ENCODE measurements at regions not wholly inside any gene's neighbourhood (a gene's known extent, or its start where the extent isn't known, plus 50 kb on each side); places are given as distances from the start of the nearest gene placed in this dataset.

DNA sequence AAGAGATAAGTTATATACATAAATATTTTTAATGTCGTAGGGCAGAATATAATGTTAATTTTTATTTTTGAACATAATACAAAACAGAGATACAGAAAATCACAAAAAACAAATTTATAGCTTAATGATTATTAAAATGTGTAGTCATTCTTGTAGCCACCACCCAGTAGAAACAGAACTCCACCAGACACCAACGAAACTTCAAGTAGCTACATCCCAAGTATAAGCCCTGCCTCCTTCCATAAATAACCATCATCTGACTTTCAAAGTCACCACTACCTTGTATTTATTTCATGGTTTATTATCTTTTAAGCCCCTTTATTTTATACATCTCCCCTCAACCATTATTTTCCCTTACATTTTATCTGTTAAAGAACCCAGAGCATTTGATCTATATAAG lies 111.9 kb upstream of the ZWINT start:
- H2AFZ ChIP-seq, result no peak overlapping the region
- no peaks in the 10 kb centered on the region for H3K4me1 ChIP-seq (ENCODE audit: insufficient read depth)
- H3K9me2 ChIP-seq (replicated peaks; ENCODE audit: insufficient read depth), result no peaks in the 10 kb centered on the region
- H3K27ac ChIP-seq, result no peak overlapping the region
- no peaks in the 10 kb centered on the region for H4K20me1 ChIP-seq (ENCODE audit: insufficient read depth, poor library complexity, severe bottlenecking)
- H3K36me3 ChIP-seq (replicated peaks; ENCODE audit: insufficient read depth, low read depth), result no peaks in the 10 kb centered on the region
- DNase-seq (ENCODE audit: low spot score), result no peak
- no peak for TF ChIP-seq EZH2 (IDR thresholded peaks at IDR 0.05; ENCODE audit: borderline replicate concordance)
- TF ChIP-seq, protein P1, sequence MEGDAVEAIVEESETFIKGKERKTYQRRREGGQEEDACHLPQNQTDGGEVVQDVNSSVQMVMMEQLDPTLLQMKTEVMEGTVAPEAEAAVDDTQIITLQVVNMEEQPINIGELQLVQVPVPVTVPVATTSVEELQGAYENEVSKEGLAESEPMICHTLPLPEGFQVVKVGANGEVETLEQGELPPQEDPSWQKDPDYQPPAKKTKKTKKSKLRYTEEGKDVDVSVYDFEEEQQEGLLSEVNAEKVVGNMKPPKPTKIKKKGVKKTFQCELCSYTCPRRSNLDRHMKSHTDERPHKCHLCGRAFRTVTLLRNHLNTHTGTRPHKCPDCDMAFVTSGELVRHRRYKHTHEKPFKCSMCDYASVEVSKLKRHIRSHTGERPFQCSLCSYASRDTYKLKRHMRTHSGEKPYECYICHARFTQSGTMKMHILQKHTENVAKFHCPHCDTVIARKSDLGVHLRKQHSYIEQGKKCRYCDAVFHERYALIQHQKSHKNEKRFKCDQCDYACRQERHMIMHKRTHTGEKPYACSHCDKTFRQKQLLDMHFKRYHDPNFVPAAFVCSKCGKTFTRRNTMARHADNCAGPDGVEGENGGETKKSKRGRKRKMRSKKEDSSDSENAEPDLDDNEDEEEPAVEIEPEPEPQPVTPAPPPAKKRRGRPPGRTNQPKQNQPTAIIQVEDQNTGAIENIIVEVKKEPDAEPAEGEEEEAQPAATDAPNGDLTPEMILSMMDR (IDR thresholded peaks at IDR 0.05; ENCODE audit: poor library complexity), result no peak
- no peak for TF ChIP-seq EZH2phosphoT487 (IDR thresholded peaks at IDR 0.05; ENCODE audit: low read depth, severe bottlenecking, unreplicated experiment)
- H3K4me3 ChIP-seq, result no peak overlapping the region
- no peak overlapping the region for H3K4me2 ChIP-seq
- no peaks in the 10 kb centered on the region for H3K27me3 ChIP-seq
- 94% methylated on average over 2 of the region's 2 CpGs for WGBS (ENCODE audit: low lambda C conversion rate, missing lambda C conversion rate)
- no peaks in the 10 kb centered on the region for H3K79me2 ChIP-seq
- H3K9me3 ChIP-seq (ENCODE audit: low read depth), result no peaks in the 10 kb centered on the region

DNA sequence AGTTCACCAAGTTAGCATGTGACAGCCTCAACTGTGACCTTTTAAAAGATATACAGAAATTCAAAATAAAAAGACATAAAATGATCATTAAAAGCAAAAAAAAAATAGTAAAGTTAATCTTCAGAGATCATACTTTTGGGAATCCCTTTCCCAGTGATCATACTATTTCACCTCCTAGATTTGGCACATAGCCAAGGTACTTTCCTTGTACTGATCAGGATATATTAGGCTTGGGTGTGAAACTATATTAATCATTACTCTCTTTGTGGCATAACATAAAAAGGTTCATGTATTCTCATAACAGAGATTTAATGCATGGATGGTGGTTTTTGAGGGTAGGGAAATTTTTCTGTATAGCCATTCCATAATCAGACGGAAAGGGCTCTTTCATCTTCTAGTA lies 109.6 kb upstream of the ZWINT start:
- no peaks in the 10 kb centered on the region for H3K27me3 ChIP-seq
- no peaks in the 10 kb centered on the region for H3K9me3 ChIP-seq (ENCODE audit: low read depth)
- H3K79me2 ChIP-seq, result no peaks in the 10 kb centered on the region
- no peak overlapping the region for H2AFZ ChIP-seq
- no peak for DNase-seq (ENCODE audit: low spot score)
- H3K9me2 ChIP-seq (replicated peaks; ENCODE audit: insufficient read depth), result no peaks in the 10 kb centered on the region
- H3K36me3 ChIP-seq (replicated peaks; ENCODE audit: insufficient read depth, low read depth), result no peaks in the 10 kb centered on the region
- H4K20me1 ChIP-seq (ENCODE audit: insufficient read depth, poor library complexity, severe bottlenecking), result no peaks in the 10 kb centered on the region
- no peak overlapping the region for H3K4me3 ChIP-seq
- no peak for TF ChIP-seq EZH2phosphoT487 (IDR thresholded peaks at IDR 0.05; ENCODE audit: low read depth, severe bottlenecking, unreplicated experiment)
- TF ChIP-seq EZH2 (IDR thresholded peaks at IDR 0.05; ENCODE audit: borderline replicate concordance), result no peak
- TF ChIP-seq, protein P1 (IDR thresholded peaks at IDR 0.05; ENCODE audit: poor library complexity), result no peak
- H3K4me2 ChIP-seq, result no peak overlapping the region
- no peaks in the 10 kb centered on the region for H3K4me1 ChIP-seq (ENCODE audit: insufficient read depth)
- 96% methylated on average over 1 of the region's 1 CpG for WGBS (ENCODE audit: low lambda C conversion rate, missing lambda C conversion rate)
- no peak overlapping the region for H3K27ac ChIP-seq

DNA sequence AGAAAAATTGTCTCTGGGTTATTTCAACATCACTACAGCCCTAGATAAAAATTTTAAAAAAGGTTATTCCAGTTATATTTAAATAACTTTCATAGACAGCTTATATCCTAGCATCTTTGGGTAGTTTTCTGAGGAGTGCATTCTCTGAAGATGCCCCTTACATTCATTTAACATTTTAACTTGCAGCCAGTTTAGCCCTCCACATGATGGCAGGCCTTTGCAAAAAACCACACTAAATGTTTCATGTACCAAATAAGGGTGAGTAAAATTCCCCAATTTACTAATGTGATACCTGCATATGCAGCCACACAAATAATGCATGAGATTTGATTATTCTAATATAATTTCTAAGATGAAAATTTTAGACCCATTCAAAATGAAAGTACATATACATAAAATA lies 108.4 kb upstream of the ZWINT start:
- H3K9me3 ChIP-seq (ENCODE audit: low read depth), result no peaks in the 10 kb centered on the region
- TF ChIP-seq, protein P1 (IDR thresholded peaks at IDR 0.05; ENCODE audit: poor library complexity), result no peak
- TF ChIP-seq EZH2phosphoT487 (IDR thresholded peaks at IDR 0.05; ENCODE audit: low read depth, severe bottlenecking, unreplicated experiment) (no peak), EZH2 (IDR thresholded peaks at IDR 0.05; ENCODE audit: borderline replicate concordance) (no peak)
- H3K4me3 ChIP-seq, result no peak overlapping the region
- H3K9me2 ChIP-seq (replicated peaks; ENCODE audit: insufficient read depth), result no peaks in the 10 kb centered on the region
- H2AFZ ChIP-seq, result no peak overlapping the region
- no peak for DNase-seq (ENCODE audit: low spot score)
- no peaks in the 10 kb centered on the region for H3K79me2 ChIP-seq
- H3K36me3 ChIP-seq (replicated peaks; ENCODE audit: insufficient read depth, low read depth), result no peaks in the 10 kb centered on the region
- no peaks in the 10 kb centered on the region for H3K27me3 ChIP-seq
- no peak overlapping the region for H3K27ac ChIP-seq
- no peak overlapping the region for H3K4me2 ChIP-seq
- H3K4me1 ChIP-seq (ENCODE audit: insufficient read depth), result no peaks in the 10 kb centered on the region
- no peaks in the 10 kb centered on the region for H4K20me1 ChIP-seq (ENCODE audit: insufficient read depth, poor library complexity, severe bottlenecking)

DNA sequence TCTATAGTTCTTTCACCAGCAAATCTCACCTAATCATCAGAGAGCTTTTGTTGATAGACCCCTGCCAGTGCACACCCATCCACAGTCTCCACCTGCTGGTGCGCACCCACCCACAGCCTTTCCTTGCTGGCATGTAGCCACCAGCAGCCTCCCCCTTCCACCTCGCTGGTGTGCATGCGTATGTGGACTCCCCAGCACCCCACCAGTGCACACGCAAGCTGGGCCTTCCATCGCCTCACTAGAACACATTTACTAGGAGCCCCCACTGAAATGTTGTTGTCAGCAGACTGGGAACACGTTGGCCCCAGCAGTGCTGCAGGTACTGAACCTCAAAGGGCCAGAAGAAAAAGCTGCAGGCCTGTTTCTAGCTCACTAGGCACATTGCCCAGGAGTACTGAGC lies 104.9 kb upstream of the ZWINT start:
- H2AFZ ChIP-seq, result no peak overlapping the region
- WGBS (ENCODE audit: low lambda C conversion rate, missing lambda C conversion rate), result 93% methylated on average over 6 of the region's 6 CpGs
- H3K4me2 ChIP-seq, result no peak overlapping the region

More for the DNA sequence above, 104.9 kb upstream of the ZWINT start:
- no peaks in the 10 kb centered on the region for H3K9me3 ChIP-seq (ENCODE audit: low read depth)
- no peaks in the 10 kb centered on the region for H3K27me3 ChIP-seq
- H3K4me3 ChIP-seq, result no peak overlapping the region
- H3K27ac ChIP-seq, result no peak overlapping the region
- no peaks in the 10 kb centered on the region for H4K20me1 ChIP-seq (ENCODE audit: insufficient read depth, poor library complexity, severe bottlenecking)
- DNase-seq (ENCODE audit: low spot score), result no peak
- H3K36me3 ChIP-seq (replicated peaks; ENCODE audit: insufficient read depth, low read depth), result no peaks in the 10 kb centered on the region
- no peaks in the 10 kb centered on the region for H3K79me2 ChIP-seq
- no peaks in the 10 kb centered on the region for H3K9me2 ChIP-seq (replicated peaks; ENCODE audit: insufficient read depth)
- H3K4me1 ChIP-seq (ENCODE audit: insufficient read depth), result no peaks in the 10 kb centered on the region
- TF ChIP-seq EZH2 (IDR thresholded peaks at IDR 0.05; ENCODE audit: borderline replicate concordance), result no peak
- TF ChIP-seq, protein P1 (IDR thresholded peaks at IDR 0.05; ENCODE audit: poor library complexity), result no peak

All from hepatocyte (in vitro differentiated cells).